ENCODE measurements at regions not wholly inside any gene's neighbourhood (a gene's known extent, or its start where the extent isn't known, plus 50 kb on each side); places are given as distances from the start of the nearest gene placed in this dataset.
"Not testable (repeated sequence)": the region's sequence is repeated elsewhere in the genome, so short reads cannot be mapped to it uniquely, and the experiment has no call there.

GRCh38 chr10:28354511-28354910, 51.6 kb upstream of the MPP7 start:
- no peak for DNase-seq (ENCODE audit: low spot score)

- peak; percentile 10 for DNase-seq (ENCODE audit: low spot score)
Observed at GRCh38 chr10:28355376-28355775, 52.5 kb upstream of the MPP7 start.

GRCh38 chr10:28359334-28359733, 56.5 kb upstream of the MPP7 start:
- DNase-seq (ENCODE audit: low spot score), result no peak

- no peak for DNase-seq (ENCODE audit: low spot score)
Observed at GRCh38 chr10:28360175-28360574, 57.3 kb upstream of the MPP7 start.

- DNase-seq (ENCODE audit: low spot score), result no peak
Observed at GRCh38 chr10:28363376-28363775, 60.5 kb upstream of the MPP7 start.

GRCh38 chr10:28365840-28366239, 63.0 kb upstream of the MPP7 start:
- no peak for DNase-seq (ENCODE audit: low spot score)

GRCh38 chr10:28366994-28367393, 64.1 kb upstream of the MPP7 start:
- no peak for DNase-seq (ENCODE audit: low spot score)

GRCh38 chr10:28367413-28367812, 64.5 kb upstream of the MPP7 start:
- no peak for DNase-seq (ENCODE audit: low spot score)

- DNase-seq (ENCODE audit: low spot score), result no peak
Observed at GRCh38 chr10:28367929-28368484, 65.1 kb upstream of the MPP7 start.

- no peak for DNase-seq (ENCODE audit: low spot score)
Observed at GRCh38 chr10:28370107-28370835, 67.4 kb upstream of the MPP7 start.

GRCh38 chr10:28371638-28372037, 68.8 kb upstream of the MPP7 start:
- not testable (repeated sequence) for DNase-seq (ENCODE audit: low spot score)

- DNase-seq (ENCODE audit: low spot score), result no peak
Observed at GRCh38 chr10:28374036-28374435, 71.2 kb upstream of the MPP7 start.

GRCh38 chr10:28375399-28376354, 72.8 kb upstream of the MPP7 start:
- DNase-seq (ENCODE audit: low spot score), result peak; percentile 59

- no peak for DNase-seq (ENCODE audit: low spot score)
Observed at GRCh38 chr10:28378986-28379585, 76.2 kb upstream of the MPP7 start.

GRCh38 chr10:28381466-28381865, 78.6 kb upstream of the MPP7 start:
- DNase-seq (ENCODE audit: low spot score), result no peak

- peak; percentile 88 for DNase-seq (ENCODE audit: low spot score)
Observed at GRCh38 chr10:28381903-28382347, 79.1 kb upstream of the MPP7 start.

GRCh38 chr10:28382525-28383269, 79.8 kb upstream of the MPP7 start:
- no peak for DNase-seq (ENCODE audit: low spot score)

- no peak for DNase-seq (ENCODE audit: low spot score)
Observed at GRCh38 chr10:28384557-28384956, 81.7 kb upstream of the MPP7 start.

- no peak for DNase-seq (ENCODE audit: low spot score)
Observed at GRCh38 chr10:28385748-28386502, 83.1 kb upstream of the MPP7 start.

- no peak for DNase-seq (ENCODE audit: low spot score)
Observed at GRCh38 chr10:28386503-28386868, 83.6 kb upstream of the MPP7 start.

GRCh38 chr10:28387140-28387539, 84.3 kb upstream of the MPP7 start:
- DNase-seq (ENCODE audit: low spot score), result no peak

All from H4 (cell line).